Ecto neural progenitor cell (in vitro differentiated cells): ENCODE measurements at regions not wholly inside any gene's neighbourhood (a gene's known extent, or its start where the extent isn't known, plus 50 kb on each side); places are given as distances from the start of the nearest gene placed in this dataset.
"Not testable (repeated sequence)": the region's sequence is repeated elsewhere in the genome, so short reads cannot be mapped to it uniquely, and the experiment has no call there.

Source experiments
- DNase-seq: peaks from one replicate; pipeline ENCODE4 v3.0.0-alpha.2; 2018; ENCODE audit warnings: low spot score

DNA sequence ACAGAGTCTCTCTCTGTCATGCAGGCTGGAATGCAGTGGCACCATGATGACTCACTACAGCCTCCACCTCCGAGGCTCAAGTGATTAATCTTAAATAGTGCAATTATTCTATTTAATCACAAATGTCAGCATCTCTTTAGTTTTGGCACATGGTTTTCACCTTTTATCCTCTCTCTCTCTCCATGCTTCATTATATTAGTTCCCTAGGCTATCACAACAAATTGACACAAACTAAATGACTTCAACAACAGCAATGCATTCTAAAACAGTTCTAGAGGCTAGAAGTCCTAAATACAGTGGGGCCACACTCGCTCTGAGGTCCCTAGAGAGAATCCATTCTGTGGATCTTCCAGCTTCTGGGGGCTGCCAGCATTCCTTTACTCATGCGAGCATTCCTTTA is 178.2 kb upstream of the ZNG1F start:
- DNase-seq: not testable (repeated sequence)

GRCh38 chr9:41361790-41362189 is 172.7 kb upstream of the ZNG1F start:
- DNase-seq: not testable (repeated sequence)

DNA sequence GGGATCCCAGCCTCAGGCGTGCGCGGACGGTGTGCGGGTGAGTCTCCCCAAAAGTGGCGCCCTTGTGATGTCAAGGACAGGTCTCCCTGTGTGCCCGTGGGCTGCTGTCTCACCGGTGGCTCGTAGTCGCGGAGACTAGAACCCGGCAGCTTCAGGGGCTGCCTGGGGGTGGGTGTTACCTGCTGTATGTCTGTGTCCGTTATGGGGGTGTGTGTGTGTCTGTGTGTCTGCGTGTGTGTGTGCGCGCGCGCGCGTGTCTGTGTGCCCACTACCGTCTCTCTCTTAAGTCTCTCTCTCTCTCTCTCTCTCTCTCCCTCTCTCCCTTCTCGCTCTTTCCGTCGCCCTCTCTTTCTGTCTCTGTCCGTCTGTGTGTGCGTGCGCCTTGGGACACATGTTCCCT is 170.0 kb upstream of the ZNG1F start:
- peak; percentile 54 for DNase-seq

DNA sequence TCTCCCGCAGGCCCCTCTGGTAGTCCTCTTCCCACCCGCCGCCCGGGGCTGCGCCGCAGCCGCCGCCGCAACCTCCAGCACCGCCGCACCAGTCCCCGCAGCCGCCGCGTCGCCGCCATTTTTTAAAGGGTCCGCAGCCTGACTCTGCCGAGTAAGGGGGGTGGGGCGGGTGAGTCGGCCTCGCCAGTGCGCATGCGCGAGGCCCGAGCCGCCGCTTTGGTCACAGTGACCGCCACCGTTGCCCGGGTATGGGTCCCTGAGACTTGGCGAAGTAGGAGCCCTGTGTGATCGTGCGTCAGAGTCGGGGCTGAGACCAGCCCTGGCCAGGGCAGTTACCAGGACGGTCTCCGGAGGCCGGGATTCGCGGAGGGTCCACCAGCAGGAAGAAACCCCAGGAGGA is 169.6 kb upstream of the ZNG1F start:
- peak; percentile 81 for DNase-seq

- DNase-seq: not testable (repeated sequence)
Measured at GRCh38 chr9:41357918-41358404, 168.8 kb upstream of the ZNG1F start.

DNA sequence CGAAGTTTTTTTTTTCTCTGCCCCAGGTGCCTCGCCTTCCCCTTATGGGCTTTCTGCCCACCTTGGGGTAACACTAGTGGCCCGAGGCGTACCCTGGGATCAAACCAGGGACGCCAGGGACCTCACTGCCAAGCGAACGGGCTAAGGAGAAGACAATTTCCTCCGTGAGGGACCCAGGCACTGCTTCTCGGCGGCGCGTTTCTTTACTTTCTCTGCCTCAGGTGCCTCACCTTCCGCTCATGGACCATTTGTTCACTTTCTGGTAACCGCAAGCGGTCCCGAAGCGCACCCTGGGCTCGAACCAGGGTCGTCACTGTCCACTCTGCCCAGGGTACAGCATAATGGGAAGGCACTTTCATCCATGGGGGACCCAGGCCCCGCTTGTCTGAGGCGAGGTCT is 168.2 kb upstream of the ZNG1F start:
- not testable (repeated sequence) for DNase-seq

- DNase-seq: not testable (repeated sequence)
Measured at GRCh38 chr9:41356588-41357349, 167.7 kb upstream of the ZNG1F start.

- DNase-seq: not testable (repeated sequence)
Measured at GRCh38 chr9:41355712-41356450, 166.8 kb upstream of the ZNG1F start.

GRCh38 chr9:41354978-41355377 is 165.9 kb upstream of the ZNG1F start:
- DNase-seq: not testable (repeated sequence)

GRCh38 chr9:41354060-41354934 is 165.2 kb upstream of the ZNG1F start:
- DNase-seq: not testable (repeated sequence)

GRCh38 chr9:41353026-41353425 is 163.9 kb upstream of the ZNG1F start:
- not testable (repeated sequence) for DNase-seq

GRCh38 chr9:41352390-41352789 is 163.3 kb upstream of the ZNG1F start:
- not testable (repeated sequence) for DNase-seq

- DNase-seq: not testable (repeated sequence)
Measured at GRCh38 chr9:41347893-41348292, 158.8 kb upstream of the ZNG1F start.

DNA sequence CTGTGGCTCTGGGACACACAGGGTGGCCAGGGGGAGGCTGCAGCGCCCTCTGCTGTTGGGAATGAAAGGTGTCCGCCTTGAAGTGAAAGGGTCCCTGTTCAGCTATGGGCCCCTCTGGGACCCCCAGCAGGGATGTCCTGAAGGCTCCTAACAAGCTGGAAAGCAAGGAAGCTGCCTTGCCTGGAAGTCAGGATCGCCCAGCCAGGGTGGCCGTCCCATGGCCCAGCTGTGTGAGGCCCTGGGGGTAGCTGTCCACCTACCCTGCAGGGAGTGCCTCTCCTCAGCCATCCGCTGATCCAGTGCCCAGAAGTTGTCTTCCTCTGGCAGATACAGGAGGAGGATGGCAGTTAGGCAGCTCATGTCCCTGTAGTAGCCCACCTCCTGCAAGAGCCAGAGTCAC is 143.4 kb upstream of the ZNG1F start:
- not testable (repeated sequence) for DNase-seq

DNA sequence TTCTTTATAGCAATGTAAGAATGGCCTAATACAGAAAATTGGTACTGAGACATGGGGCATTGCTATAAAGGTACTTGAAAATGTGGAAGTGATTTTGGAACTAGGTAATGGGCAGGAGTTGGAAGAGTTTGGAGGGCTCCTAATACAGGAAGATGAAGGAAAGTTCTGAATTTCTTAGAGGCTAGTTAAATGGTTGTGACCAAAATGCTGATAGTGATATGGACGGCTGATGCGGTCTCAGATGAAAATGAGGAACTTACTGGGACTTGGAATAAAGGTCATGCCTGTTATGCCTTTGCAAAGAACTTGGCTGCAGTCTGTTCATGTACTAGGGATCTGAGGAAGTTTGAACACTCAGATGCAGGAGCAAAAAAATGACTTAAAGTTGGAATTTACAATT is 132.2 kb upstream of the ZNG1F start:
- not testable (repeated sequence) for DNase-seq

DNA sequence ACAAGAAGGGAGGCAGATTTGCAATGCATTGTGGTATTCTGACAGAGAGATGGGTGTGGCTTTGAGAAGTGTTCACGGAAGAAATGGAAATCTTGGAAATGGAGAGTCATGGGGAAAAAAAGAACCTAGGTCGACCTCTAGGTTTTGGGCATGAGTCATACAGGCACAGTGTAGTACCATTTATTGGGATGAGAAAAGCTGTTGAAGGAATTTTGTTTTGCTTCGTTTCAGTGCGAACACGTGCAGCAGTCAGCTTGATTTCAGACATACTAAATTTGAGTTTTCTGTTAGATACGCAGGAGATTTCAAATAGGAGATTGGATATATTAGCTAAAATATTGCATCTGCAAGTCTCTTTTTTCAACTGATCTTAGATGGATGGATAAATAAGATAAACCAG is 119.8 kb upstream of the ZNG1F start:
- DNase-seq: not testable (repeated sequence)

GRCh38 chr9:41285744-41286143 is 96.6 kb upstream of the ZNG1F start:
- DNase-seq: not testable (repeated sequence)

DNA sequence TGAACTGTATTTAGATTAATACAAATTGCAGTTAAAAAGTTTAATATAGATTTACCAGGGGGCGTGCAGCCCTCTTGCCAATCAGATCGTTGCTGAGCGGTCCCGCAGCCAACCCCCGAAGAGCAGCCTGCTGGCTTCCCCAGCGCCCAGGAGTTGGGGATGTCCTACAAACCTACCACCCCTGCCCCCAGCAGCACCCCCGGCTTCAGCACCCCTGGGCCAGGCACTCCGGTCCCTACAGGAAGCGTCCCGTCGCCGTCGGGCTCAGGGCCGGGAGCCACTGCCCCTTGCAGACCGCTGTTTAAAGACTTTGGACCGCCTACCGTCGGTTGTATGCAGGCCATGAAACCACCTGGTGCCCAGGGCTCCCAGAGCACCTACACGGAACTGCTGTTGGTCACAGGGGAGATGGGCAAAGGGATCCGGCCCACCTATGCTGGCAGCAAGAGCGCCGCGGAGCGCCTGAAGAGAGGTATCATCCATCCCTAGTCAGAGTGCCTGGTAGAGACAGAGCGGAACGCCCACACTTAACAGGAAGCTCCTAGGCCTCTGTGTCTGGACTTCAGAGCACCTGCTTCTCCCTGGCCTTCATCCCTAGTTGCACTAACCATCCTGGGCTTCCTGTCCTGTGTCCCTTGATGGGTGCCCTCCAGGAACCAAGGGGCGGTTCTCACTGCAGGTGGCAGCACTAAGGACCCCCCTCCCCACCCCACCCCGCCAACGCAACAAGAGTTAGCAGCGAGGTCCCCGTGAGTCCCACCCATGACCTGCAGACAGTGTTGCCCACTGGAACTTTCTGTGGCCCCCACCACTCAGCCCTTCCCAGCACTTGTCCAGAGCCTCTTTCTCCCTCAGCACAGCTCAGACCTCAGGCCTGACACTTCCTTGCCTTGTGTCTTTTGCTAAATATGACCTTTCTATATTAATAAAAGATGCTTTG is 91.5 kb upstream of the ZNG1F start:
- DNase-seq: not testable (repeated sequence)

GRCh38 chr9:41279437-41279836 is 90.3 kb upstream of the ZNG1F start:
- not testable (repeated sequence) for DNase-seq

GRCh38 chr9:41279033-41279432 is 89.9 kb upstream of the ZNG1F start:
- DNase-seq: not testable (repeated sequence)
